SH-SY5Y (cell line): ENCODE measurements at regions not wholly inside any gene's neighbourhood (a gene's known extent, or its start where the extent isn't known, plus 50 kb on each side); places are given as distances from the start of the nearest gene placed in this dataset.

Source experiments
- GATA2 ChIP-seq: IDR thresholded peaks from 2 replicates; pipeline ENCODE4 v1.6.1; 2011; ENCODE audit warnings: mild to moderate bottlenecking, low read depth, low read length
- GATA3 ChIP-seq: IDR thresholded peaks from 2 replicates; pipeline ENCODE4 v1.6.1; 2011; ENCODE audit warnings: low read depth, mild to moderate bottlenecking, low read length, moderate library complexity

GRCh38 chr2:209323738-209324137 lies 100.1 kb upstream of the MAP2 start:
- TF ChIP-seq GATA3: no peak
- no peak for TF ChIP-seq GATA2

GRCh38 chr2:209324281-209324680 lies 99.6 kb upstream of the MAP2 start:
- TF ChIP-seq GATA3: no peak
- TF ChIP-seq GATA2: no peak

- TF ChIP-seq GATA2 (no peak), GATA3 (no peak)
These were observed 92.5 kb upstream of the MAP2 start for GRCh38 chr2:209331291-209331844.

GRCh38 chr2:209334188-209335017 lies 89.4 kb upstream of the MAP2 start:
- TF ChIP-seq GATA2 (no peak), GATA3 (no peak)

- TF ChIP-seq GATA2: no peak
- TF ChIP-seq GATA3: no peak
These were observed 83.3 kb upstream of the MAP2 start for GRCh38 chr2:209340522-209340921.

- no peak for TF ChIP-seq GATA3
- no peak for TF ChIP-seq GATA2
These were observed 79.5 kb upstream of the MAP2 start for GRCh38 chr2:209344349-209344748.

GRCh38 chr2:209348433-209348832 lies 75.4 kb upstream of the MAP2 start:
- TF ChIP-seq GATA3: no peak
- no peak for TF ChIP-seq GATA2

GRCh38 chr2:209351636-209352035 lies 72.2 kb upstream of the MAP2 start:
- TF ChIP-seq GATA2 (no peak), GATA3 (no peak)

GRCh38 chr2:209358992-209359391 lies 64.9 kb upstream of the MAP2 start:
- TF ChIP-seq GATA3 (no peak), GATA2 (no peak)

GRCh38 chr2:209367075-209367747 lies 56.6 kb upstream of the MAP2 start:
- TF ChIP-seq GATA2 (no peak), GATA3 (no peak)

- TF ChIP-seq GATA2: no peak
- no peak for TF ChIP-seq GATA3
These were observed 55.4 kb upstream of the MAP2 start for GRCh38 chr2:209368406-209368805.

- no peak for TF ChIP-seq GATA3
- TF ChIP-seq GATA2: no peak
These were observed 54.9 kb upstream of the MAP2 start for GRCh38 chr2:209368914-209369313.

GRCh38 chr2:209369656-209370055 lies 54.2 kb upstream of the MAP2 start:
- no peak for TF ChIP-seq GATA2
- no peak for TF ChIP-seq GATA3

- TF ChIP-seq GATA2 (no peak), GATA3 (no peak)
These were observed 52.4 kb upstream of the MAP2 start for GRCh38 chr2:209371407-209371806.
